Erythroblast (primary cell): ENCODE measurements at regions not wholly inside any gene's neighbourhood (a gene's known extent, or its start where the extent isn't known, plus 50 kb on each side); places are given as distances from the start of the nearest gene placed in this dataset.

Source experiments
- DNase-seq, 2 experiments: peaks; one replicate each; lab custom pipeline; 2025; lab: John Stamatoyannopoulos, UW
- GATA1 ChIP-seq: IDR thresholded peaks from 2 replicates; pipeline ENCODE4 v1.6.1; 2011; ENCODE audit warnings: low read depth, mild to moderate bottlenecking, control low read depth, low read length, moderate library complexity
- POLR2A ChIP-seq: IDR thresholded peaks from 2 replicates; pipeline ENCODE4 v1.6.1; 2011; ENCODE audit warnings: mild to moderate bottlenecking, low read length

DNA sequence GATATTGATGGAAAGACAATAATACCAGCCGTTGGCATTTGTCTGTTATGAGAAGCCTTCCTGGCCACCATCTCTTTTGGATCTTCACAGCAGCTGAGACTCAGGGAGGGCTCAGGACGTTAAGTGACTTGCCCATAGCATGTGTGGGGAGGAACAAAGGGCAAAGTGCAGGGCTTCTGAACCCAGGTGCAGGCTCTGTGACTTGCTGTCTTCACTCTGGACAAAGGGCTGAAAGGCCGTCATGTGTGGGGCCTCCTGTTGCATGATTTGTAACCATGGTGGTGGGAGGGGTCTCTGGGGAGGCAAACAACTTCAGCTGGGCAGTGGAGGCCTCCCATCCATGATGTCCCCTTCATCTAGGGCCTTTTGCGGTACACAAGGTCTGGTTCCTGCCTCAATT, 65.5 kb upstream of the SIX2 start:
- TF ChIP-seq GATA1 (no peak), POLR2A (no peak)
- no peak for DNase-seq

DNA sequence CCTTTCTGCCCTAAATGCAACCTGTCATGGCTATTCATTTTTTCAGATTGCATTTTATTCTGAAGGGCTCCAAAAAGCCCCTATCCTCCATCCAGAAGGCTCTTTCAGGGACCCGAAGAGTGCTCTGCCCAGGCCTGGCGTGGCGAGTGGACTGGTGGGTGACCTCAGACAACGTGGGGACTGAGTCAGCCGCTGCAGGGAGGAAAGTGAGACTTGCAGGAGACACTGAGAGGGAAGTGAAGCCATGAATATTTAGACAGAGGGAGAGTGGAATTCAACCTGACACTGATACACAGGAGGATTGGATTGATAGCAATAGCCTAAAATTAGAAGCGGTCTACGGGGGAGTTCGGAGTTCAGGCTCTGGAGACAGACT, 63.6 kb upstream of the SIX2 start:
- DNase-seq, result no peak
- no peak for TF ChIP-seq POLR2A
- no peak for TF ChIP-seq GATA1

DNA sequence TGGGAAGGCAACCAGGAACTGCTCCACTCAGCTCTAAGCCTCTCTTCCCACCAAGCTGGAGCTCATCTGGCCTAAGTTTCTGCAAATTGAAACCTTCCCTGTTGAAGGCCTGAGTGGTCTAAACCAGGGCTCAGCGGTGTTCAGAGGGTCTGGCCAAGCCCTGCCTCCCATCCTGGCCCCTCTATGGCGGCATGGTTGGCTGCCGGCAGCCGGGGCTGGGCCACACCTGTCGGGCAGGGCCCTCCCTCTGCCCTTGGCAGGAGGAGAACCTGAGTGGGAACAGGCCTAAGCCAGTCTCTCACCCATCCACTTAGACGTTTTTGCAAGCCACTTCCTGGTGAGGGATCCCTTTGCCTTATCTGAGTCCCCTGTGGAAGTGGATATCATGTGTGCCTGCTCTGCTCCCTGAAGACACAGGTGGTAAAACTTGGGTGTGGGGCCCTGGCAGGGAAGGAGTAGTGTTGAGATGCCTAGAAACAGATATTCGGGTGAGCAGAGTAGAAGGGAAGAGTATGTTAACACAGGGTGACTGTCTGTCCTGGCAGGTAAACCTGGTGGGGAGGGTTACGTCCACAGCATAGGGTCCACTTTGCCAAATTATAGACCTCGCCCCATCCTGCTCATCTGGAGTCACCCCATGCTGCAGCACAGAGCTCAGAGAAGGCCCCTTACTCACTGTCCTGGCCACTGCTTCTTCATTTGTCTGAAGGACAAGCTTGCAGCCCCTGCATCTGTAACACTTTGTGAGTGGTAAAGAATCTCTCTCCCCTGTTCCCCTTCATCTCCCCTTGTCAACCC, 63.0 kb upstream of the SIX2 start:
- no peak for DNase-seq
- TF ChIP-seq GATA1 (no peak), POLR2A (no peak)

DNA sequence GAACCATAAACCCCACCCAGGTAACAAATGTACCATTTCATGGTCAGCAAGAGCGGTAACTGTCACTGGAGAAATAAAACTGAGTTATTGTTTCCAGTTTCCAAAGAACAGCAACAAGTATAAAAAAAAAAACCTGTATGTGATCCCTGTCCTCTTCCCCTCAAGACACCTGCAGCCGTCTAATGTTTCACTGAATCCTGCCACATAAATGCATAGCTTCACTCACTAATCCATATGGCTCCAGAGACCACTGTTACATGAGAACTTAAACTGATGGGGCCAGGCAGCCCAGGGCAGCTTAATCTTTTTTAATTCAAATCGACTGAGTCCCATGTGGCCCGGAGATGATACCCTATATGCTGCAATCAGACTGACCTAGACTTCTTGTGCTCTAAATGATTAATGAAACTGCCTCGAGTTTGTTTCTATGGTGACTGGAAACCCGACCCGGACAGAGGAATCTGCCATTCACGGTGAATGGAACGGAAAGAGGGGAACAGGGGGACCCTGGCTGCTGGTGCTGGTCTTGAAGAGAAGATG, 60.9 kb upstream of the SIX2 start:
- no peak for TF ChIP-seq GATA1
- TF ChIP-seq POLR2A, result no peak
- no peak for DNase-seq

DNA sequence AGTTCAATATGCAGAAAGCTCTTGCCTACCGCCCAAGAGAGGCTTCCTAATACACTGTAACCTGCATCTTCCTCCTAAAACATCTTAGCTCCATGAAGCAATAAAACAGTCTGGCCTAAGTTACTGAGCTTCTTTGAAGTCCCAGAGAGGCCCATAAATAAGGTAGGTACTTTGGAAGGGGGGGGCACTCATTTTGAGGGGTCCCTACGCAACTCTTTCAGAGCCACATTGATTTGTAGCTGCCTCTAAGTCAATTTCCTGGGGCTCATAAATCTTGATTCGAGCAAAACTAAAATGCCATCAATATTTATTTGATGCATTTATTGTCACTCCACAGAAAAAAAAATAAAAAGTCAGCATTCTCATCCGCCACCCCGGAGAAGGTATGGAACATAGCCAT, 60.4 kb upstream of the SIX2 start:
- no peak for DNase-seq
- TF ChIP-seq GATA1 (no peak), POLR2A (no peak)

DNA sequence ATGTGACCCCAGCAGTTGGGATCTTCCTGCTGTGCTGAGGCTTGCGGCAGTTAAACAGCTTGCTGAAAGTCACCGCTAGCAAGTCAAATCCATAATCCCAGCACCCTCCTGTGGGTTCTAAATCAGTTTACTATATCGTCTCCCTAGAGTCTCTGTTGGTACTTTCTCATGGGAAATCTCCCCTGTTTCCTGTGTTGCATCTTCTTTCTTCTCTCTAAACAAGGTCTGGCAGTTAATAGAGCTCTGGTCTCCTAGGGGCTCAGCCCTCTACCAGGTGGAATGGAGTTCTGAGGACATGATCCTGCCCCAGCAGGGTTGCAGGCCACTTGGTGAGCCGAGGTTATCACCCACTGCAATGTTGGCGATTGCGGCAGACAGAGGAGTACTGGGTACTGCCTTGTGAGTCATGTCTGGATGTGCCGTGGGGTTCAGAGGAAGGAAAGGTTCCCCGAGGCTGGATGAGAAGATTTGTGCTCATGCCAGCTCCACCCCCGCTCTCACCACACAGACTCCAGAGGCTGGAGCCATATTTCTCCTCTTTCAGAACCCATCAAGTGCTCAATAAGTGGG, 59.4 kb upstream of the SIX2 start:
- TF ChIP-seq POLR2A (no peak), GATA1 (no peak)
- DNase-seq, result no peak

DNA sequence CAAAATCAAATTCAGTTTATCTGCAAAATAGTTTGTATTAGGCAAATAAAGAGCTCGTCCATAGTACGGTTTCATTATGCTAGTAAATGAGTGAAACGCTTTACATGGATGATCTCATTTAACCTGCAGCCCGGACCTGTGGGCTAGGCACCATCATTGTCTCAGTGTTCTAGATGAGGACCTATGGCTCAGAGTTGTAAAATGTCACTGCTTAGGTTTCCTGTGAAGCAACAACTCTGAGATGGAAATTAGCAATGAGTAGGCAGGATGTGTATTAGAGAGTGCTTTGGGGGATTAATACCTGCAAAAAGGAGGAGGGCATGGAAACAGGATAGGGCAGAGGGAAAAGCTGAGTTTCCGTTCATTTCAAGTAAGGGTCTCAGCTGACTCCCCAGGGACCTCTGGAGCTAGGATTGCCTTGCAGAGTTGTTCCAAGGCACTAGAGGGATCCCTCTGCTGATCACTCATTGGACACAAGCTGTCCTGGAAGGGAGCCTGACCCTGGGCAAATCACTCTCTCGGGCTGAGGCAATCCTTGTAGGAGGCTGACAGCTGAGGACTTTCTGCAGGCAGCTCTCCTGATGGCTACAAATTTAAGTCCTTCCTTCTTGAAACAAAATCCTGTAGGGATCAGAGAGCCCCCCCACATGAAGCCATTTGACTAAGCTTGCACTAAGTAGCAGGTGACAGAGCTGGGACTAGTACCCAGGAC, 58.8 kb upstream of the SIX2 start:
- TF ChIP-seq GATA1 (no peak), POLR2A (no peak)
- no peak for DNase-seq
